Thyroid gland (tissue), 4 donors: ENCODE measurements at regions not wholly inside any gene's neighbourhood (a gene's known extent, or its start where the extent isn't known, plus 50 kb on each side); places are given as distances from the start of the nearest gene placed in this dataset.

Experiments used
- POLR2A ChIP-seq, 2 donors: fragments of 450-650 bp; IDR thresholded peaks; one replicate each; pipeline ENCODE4 v1.6.1; 2017; ENCODE audit warnings: antibody characterized with exemption in 2 of 2, mild to moderate bottlenecking in 2 of 2, moderate library complexity in 1 of 2
- TF ChIP-seq, protein P1 (sequence below), 6 experiments: fragments of 200-600 bp in 3 of 6; fragments of 450-650 bp in 3 of 6; sonication (generic) in 3 of 6; IDR thresholded peaks; one replicate each; pipeline ENCODE4 v1.5.1; 2016 to 2019; ENCODE audit warnings: antibody characterized with exemption in 6 of 6, mild to moderate bottlenecking in 2 of 6, inconsistent platforms in 1 of 6, moderate library complexity in 1 of 6

DNA sequence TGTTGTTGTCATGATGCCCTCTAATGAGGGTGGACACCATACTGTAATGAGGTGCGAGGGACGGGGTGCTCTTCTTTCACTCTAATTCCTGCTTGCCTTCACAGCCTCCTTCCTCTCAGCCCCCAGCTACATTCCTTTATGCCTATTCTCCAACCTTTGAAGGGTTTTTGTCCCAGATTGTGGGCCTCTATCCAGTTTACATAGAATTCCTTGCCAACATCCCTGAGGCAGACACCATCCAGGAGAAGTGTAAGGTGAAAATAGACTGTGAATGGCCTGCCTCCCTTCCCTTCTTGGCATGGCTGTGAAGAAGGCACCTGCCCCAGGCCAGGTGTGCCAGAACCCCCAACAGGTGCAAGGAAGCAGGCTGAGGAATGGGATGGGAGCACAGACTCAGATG lies 122.3 kb downstream of the CHST1 start:
- TF ChIP-seq POLR2A (IDR thresholded peaks at IDR 0.05) = no peak
- TF ChIP-seq, protein P1, sequence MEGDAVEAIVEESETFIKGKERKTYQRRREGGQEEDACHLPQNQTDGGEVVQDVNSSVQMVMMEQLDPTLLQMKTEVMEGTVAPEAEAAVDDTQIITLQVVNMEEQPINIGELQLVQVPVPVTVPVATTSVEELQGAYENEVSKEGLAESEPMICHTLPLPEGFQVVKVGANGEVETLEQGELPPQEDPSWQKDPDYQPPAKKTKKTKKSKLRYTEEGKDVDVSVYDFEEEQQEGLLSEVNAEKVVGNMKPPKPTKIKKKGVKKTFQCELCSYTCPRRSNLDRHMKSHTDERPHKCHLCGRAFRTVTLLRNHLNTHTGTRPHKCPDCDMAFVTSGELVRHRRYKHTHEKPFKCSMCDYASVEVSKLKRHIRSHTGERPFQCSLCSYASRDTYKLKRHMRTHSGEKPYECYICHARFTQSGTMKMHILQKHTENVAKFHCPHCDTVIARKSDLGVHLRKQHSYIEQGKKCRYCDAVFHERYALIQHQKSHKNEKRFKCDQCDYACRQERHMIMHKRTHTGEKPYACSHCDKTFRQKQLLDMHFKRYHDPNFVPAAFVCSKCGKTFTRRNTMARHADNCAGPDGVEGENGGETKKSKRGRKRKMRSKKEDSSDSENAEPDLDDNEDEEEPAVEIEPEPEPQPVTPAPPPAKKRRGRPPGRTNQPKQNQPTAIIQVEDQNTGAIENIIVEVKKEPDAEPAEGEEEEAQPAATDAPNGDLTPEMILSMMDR (IDR thresholded peaks at IDR 0.05) = no peak
